ENCODE measurements at regions not wholly inside any gene's neighbourhood (a gene's known extent, or its start where the extent isn't known, plus 50 kb on each side); places are given as distances from the start of the nearest gene placed in this dataset.

- TF ChIP-seq HDAC2 (IDR thresholded peaks at IDR 0.05) = no peak
- TF ChIP-seq POLR2AphosphoS5 (IDR thresholded peaks at IDR 0.05; ENCODE audit: low read length) = no peak
- TF ChIP-seq TCF7 (IDR thresholded peaks at IDR 0.05; ENCODE audit: borderline replicate concordance) = no peak
- no peak for TF ChIP-seq FOS (IDR thresholded peaks at IDR 0.05; ENCODE audit: borderline replicate concordance, extremely low read depth, insufficient read length)
- no peak for TF ChIP-seq CTCF (IDR thresholded peaks at IDR 0.05 in 2 of 3, conservative IDR thresholded peaks at IDR 0.05 in 1 of 3; ENCODE audit: control insufficient read depth in 2 of 3, extremely low read depth in 1 of 3, insufficient read depth in 1 of 3, low read depth in 3 of 3, low read length in 3 of 3)
- no peak for TF ChIP-seq SP1 (IDR thresholded peaks at IDR 0.05; ENCODE audit: low read depth, low read length)
- no peak for TF ChIP-seq NRF1 (conservative IDR thresholded peaks at IDR 0.05; ENCODE audit: low read depth, low read length)
- no peak for TF ChIP-seq MAX (IDR thresholded peaks at IDR 0.05; ENCODE audit: low read depth, low read length)
- TF ChIP-seq SREBF2 (IDR thresholded peaks at IDR 0.05; ENCODE audit: low read length) = no peak
- no peak for TF ChIP-seq ZNF592 (IDR thresholded peaks at IDR 0.05)
Observed at GRCh38 chr13:81109026-81109425, 768.1 kb upstream of the SPRY2 start.

All from GM12878 (cell line).